Tibial nerve (tissue), 4 donors: ENCODE measurements at regions not wholly inside any gene's neighbourhood (a gene's known extent, or its start where the extent isn't known, plus 50 kb on each side); places are given as distances from the start of the nearest gene placed in this dataset.
"Not testable (repeated sequence)": the region's sequence is repeated elsewhere in the genome, so short reads cannot be mapped to it uniquely, and the experiment has no call there.

Experiments used
- DNase-seq, 2 donors: peaks; one replicate each; pipeline ENCODE4 v3.0.0-alpha.2; 2019; ENCODE audit warnings: low spot score in 2 of 2
- H3K27ac ChIP-seq, 4 donors: fragments of 200-600 bp; sonication (generic) in 3 of 4; one replicate each; pipeline ENCODE4 v1.5.1; 2017 to 2019; ENCODE audit warnings: mild to moderate bottlenecking in 1 of 4
- H3K27me3 ChIP-seq, 2 donors: fragments of 200-600 bp; sonication (generic) in 1 of 2; one replicate each; pipeline versions ENCODE4 v1.5.1 to v1.6.0; 2017 to 2019
- H3K36me3 ChIP-seq, 3 donors: fragments of 200-600 bp; sonication (generic); one replicate each; pipeline ENCODE4 v1.5.1; 2018 to 2019
- H3K4me1 ChIP-seq, 4 donors: fragments of 200-600 bp; sonication (generic) in 3 of 4; one replicate each; pipeline ENCODE4 v1.5.1; 2017 to 2019
- H3K4me3 ChIP-seq, 4 donors: fragments of 200-600 bp; sonication (generic) in 3 of 4; one replicate each; pipeline ENCODE4 v1.5.1; 2017 to 2019; ENCODE audit warnings: mild to moderate bottlenecking in 1 of 4, moderate library complexity in 1 of 4
- H3K9me3 ChIP-seq, 4 donors: fragments of 200-600 bp; sonication (generic) in 3 of 4; one replicate each; pipeline ENCODE4 v1.5.1; 2017 to 2019
- CTCF ChIP-seq, 5 experiments: fragments of 200-600 bp in 3 of 5; fragments of 450-650 bp in 2 of 5; sonication (generic) in 3 of 5; IDR thresholded peaks; one replicate each; pipeline ENCODE4 v1.5.1; 2016 to 2019; ENCODE audit warnings: antibody characterized with exemption in 5 of 5, mild to moderate bottlenecking in 3 of 5, moderate library complexity in 2 of 5
- EP300 ChIP-seq, 2 donors: sonication (generic); formaldehyde crosslinking; IDR thresholded peaks; one replicate each; pipeline ENCODE4 v1.6.1; 2017; ENCODE audit warnings: antibody characterized with exemption in 2 of 2, mild to moderate bottlenecking in 1 of 2
- POLR2A ChIP-seq, 2 donors: fragments of 450-650 bp; IDR thresholded peaks; one replicate each; pipeline ENCODE4 v1.6.1; 2017; ENCODE audit warnings: antibody characterized with exemption in 2 of 2, mild to moderate bottlenecking in 2 of 2, moderate library complexity in 2 of 2
- WGBS, 2 donors: methylation state at CpG; one replicate each; pipeline ENCODE4 v1.1.5; 2018; 5-methylcytosine and 5-hydroxymethylcytosine counted together

GRCh38 chr4:134936014-134936413, 734.4 kb upstream of the PABPC4L start:
- Histone ChIP-seq H3K27me3 (no peaks in the 10 kb centered on the region), H3K27ac (no peak overlapping the region), H3K4me1 (no peaks in the 10 kb centered on the region), H3K4me3 (no peak overlapping the region), H3K9me3 (no peaks in the 10 kb centered on the region), H3K36me3 (no peaks in the 10 kb centered on the region)
- WGBS, 2 donors, result 81% methylated on average over 3 of the region's 3 CpGs
- no peak for TF ChIP-seq EP300 (IDR thresholded peaks at IDR 0.05)
- TF ChIP-seq POLR2A (IDR thresholded peaks at IDR 0.05), result no peak
- no peak for TF ChIP-seq CTCF (IDR thresholded peaks at IDR 0.05)
- no peak for DNase-seq

GRCh38 chr4:134935320-134935719, 733.7 kb upstream of the PABPC4L start:
- WGBS, 2 donors, result 66 to 81% methylated on average over 2 of the region's 2 CpGs
- peak in 1 of 2 donors; percentile 7 for DNase-seq
- H3K27me3 ChIP-seq, result no peaks in the 10 kb centered on the region
- no peak overlapping the region for H3K27ac ChIP-seq
- H3K36me3 ChIP-seq, result no peaks in the 10 kb centered on the region
- H3K9me3 ChIP-seq, result no peaks in the 10 kb centered on the region
- H3K4me3 ChIP-seq, result no peak overlapping the region
- TF ChIP-seq CTCF (IDR thresholded peaks at IDR 0.05) (peak in 1 of 5 experiments; percentile 6), POLR2A (IDR thresholded peaks at IDR 0.05) (no peak), EP300 (IDR thresholded peaks at IDR 0.05) (no peak)
- no peaks in the 10 kb centered on the region for H3K4me1 ChIP-seq

- no peaks in the 10 kb centered on the region for H3K27me3 ChIP-seq
- TF ChIP-seq POLR2A (IDR thresholded peaks at IDR 0.05) (no peak), EP300 (IDR thresholded peaks at IDR 0.05) (no peak), CTCF (IDR thresholded peaks at IDR 0.05) (no peak)
- no peak overlapping the region for H3K27ac ChIP-seq
- no peaks in the 10 kb centered on the region for H3K4me1 ChIP-seq
- no peaks in the 10 kb centered on the region for H3K9me3 ChIP-seq
- no peak for DNase-seq
- WGBS, 2 donors, result 76% methylated on average over 10 of the region's 10 CpGs
- no peak overlapping the region for H3K4me3 ChIP-seq
- no peaks in the 10 kb centered on the region for H3K36me3 ChIP-seq
Measured at GRCh38 chr4:134934036-134934808, 732.6 kb upstream of the PABPC4L start.

- H3K4me3 ChIP-seq, result no peak overlapping the region
- DNase-seq, result no peak
- 94 to 95% methylated on average over 2 of the region's 2 CpGs for WGBS, 2 donors
- H3K27me3 ChIP-seq, result no peaks in the 10 kb centered on the region
- no peaks in the 10 kb centered on the region for H3K4me1 ChIP-seq
- no peak overlapping the region for H3K27ac ChIP-seq
- TF ChIP-seq EP300 (IDR thresholded peaks at IDR 0.05), result no peak
- H3K36me3 ChIP-seq, result no peaks in the 10 kb centered on the region
- no peaks in the 10 kb centered on the region for H3K9me3 ChIP-seq
Measured at GRCh38 chr4:134915355-134915754, 713.8 kb upstream of the PABPC4L start.

GRCh38 chr4:134914250-134914649, 712.7 kb upstream of the PABPC4L start:
- WGBS, 2 donors, result 79 to 87% methylated on average over 7 of the region's 7 CpGs
- not testable (repeated sequence) for H3K27me3 ChIP-seq, H3K9me3 ChIP-seq, H3K27ac ChIP-seq, H3K4me1 ChIP-seq, DNase-seq, H3K36me3 ChIP-seq, H3K4me3 ChIP-seq

- 45 to 46% methylated on average over 2 of the region's 2 CpGs for whole genome bisulfite sequencing, 2 donors
- Histone ChIP-seq H3K9me3 (no peaks in the 10 kb centered on the region), H3K36me3 (no peaks in the 10 kb centered on the region), H3K4me3 (no peak overlapping the region), H3K4me1 (no peaks in the 10 kb centered on the region), H3K27me3 (no peaks in the 10 kb centered on the region), H3K27ac (no peak overlapping the region)
- no peak for TF ChIP-seq POLR2A (IDR thresholded peaks at IDR 0.05)
- no peak for TF ChIP-seq EP300 (IDR thresholded peaks at IDR 0.05)
- TF ChIP-seq CTCF (IDR thresholded peaks at IDR 0.05), result no peak
- no peak for DNase-seq
Measured at GRCh38 chr4:134911941-134912340, 710.4 kb upstream of the PABPC4L start.
